ENCODE measurements at regions not wholly inside any gene's neighbourhood (a gene's known extent, or its start where the extent isn't known, plus 50 kb on each side); places are given as distances from the start of the nearest gene placed in this dataset.

DNA sequence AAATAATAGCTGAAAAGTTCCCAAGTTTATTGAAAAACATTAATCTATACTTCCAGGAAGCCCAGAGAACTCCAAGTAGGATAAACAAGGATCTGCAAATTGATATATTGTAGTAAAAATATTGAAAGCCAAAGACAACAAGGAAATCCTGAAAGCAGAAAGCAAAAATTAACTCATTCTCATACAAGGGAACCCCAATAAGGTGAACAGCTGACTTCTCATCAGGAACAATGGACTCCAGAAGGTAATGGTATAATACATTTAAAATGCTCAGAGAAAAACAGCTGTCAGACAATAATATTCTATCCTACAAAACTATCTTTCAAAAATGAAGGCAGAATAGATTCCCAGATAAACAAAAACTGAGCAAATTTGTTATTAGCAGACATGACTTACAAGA, 138.1 kb upstream of the BMP4 start:
- no peak for DNase-seq

DNA sequence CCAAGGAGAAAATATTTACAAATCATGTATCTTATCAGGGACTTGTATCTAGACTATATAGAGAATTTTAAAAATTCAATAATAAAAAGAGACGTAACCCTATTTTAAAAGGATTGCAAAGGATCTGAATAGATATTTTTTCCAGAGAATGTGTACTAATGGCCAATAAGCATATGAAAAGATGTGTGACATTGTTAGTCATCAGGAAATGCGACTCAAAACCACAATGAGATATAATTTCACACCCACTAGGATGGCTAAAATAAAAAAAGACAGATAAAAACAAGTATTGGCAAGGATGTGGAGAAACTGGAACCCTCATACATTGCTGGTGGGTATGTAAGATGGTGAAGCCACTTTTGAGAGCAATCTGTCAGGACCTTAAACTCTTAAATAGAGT, 141.9 kb upstream of the BMP4 start:
- no peak for DNase-seq

GRCh38 chr14:54102051-54102456, 145.4 kb upstream of the BMP4 start:
- no peak for DNase-seq

DNA sequence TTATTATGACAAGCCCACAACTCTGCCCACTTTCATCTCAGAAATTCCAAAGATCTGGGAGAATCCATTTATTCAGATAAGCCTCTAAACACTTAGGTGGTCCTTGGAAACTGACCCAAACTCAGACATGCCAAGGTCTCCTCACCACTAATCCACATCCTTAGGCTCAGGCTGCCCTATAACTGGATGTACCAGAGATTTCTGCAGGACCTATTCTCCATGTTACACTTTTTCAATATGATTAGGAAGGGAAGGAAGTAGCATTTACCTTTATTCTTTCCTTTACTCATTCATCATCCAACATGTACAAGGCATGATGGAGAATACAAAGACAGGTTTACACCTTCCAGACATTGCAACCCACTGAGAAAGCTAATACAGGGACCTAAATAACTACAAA, 145.9 kb upstream of the BMP4 start:
- no peak for DNase-seq

DNA sequence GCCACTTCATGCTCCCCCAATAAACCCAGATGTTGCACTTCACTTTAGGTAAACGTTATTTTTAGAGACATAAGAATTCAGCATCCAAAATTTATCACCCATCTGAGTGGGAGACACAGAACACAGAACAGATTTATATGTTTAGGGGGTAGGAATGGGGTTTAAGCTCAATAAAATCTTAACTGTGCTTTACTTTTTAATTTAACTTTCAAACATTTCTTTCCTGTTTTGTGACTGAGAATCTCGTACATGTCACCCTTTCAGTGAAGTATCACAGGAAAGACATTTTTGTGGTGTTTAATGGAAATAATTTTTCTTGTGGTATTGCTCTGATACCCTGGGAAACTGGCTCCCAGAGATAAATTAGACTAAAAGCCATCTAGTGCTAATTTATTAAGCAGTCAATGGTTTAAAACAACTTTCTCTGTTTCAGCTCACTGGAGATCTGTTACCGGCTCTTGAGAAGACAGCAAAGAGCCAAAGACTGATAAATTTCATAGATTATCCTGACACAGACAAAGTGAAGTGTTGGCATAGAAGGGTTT, 148.0 kb upstream of the BMP4 start:
- DNase-seq, result no peak

DNA sequence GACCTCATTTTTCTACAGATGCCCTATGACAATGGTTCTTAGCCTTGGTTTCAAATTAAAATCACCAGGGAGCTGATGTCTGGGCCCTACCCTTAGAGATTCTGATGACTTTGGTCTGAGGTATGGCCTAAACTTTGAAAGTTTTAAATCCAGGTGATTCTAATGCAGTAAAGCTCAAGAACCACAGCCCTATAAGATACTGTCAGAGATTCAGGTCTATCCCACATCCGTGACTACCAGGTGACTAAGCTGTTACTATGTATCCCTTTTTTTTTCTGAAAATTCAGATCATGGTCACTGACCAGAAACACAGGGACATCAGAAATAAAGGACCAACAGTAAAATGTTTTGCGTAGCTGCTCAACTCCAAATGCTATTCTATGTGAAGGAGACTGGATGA, 148.8 kb upstream of the BMP4 start:
- no peak for DNase-seq

- DNase-seq, result no peak
Measured at GRCh38 chr14:54105898-54106297, 149.3 kb upstream of the BMP4 start.

DNA sequence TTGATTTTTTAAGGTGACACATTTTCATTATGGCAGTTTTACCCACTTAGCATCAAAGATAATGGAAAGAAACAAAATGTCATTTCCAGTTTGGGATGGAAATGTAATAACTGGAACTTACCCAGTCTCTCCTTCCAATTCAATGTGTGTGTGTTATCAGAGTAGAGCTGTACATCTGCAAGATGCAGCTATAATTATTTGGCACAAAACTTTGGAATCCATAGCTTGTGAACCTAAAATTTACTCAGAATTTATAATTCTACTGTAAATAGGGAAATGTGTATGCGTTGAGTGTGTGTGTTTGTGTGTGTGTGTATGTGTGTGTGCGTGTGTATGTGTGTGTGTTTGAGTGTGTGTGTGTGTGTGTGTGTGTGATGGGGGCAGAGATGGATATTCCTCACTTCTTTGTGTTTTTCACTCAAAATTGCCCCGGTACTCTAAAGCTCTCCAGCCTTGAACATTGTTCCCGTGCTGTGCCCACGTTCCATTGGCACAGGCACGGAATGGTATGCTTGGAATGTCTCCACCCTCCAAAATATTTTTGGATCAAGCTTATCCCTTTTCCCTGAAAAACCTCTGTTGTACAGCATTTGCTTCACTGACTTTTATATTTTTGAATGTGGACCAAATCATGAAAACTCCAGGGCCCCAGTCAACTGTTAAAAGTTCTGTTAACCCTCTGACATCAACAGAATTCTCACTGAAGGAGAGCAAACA, 150.2 kb upstream of the BMP4 start:
- DNase-seq, result no peak

DNA sequence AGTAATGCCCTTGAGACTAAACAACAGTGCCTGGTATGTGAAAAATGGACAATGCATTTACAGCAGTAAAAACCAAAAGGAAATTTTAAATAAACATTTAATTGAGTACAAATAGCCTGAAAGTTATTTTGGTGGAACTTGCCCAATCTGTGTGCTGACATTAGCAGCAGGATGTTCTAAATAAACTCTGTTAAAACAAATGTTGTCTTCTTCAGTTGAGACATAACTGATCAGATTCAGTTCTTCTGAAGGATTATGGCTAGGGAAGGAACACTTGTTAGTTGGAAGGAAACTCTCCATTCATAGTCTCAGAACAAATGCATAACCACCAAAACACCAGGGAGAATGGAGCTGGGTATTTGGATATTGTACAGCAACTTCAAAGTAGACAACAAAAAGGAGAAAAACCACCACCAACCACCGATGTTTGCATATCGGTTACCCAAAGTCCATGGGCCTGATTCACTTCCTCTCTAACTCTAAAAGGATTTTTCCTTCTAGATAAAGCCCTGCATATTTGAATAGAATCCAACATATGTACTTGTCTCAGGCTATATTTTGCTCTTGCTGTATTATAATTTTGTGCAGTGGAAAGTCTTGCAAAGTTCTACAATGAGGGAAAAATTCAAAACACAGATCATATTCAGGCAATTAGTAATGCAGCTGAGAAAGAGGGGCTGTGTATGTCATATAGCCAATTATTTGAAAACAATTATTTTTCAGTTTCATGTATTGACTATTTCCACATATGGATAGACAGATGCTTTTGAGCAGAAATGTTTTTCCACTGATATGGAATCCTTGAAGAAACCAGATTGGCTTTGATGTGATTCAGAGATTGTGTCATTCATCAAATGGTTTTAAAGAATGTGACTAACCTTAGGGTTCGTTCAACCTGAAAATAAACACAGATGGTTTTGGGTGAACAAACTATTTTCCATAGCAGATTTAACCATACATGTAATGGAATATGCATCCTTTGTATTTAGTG, 152.2 kb upstream of the BMP4 start:
- DNase-seq, result no peak

DNA sequence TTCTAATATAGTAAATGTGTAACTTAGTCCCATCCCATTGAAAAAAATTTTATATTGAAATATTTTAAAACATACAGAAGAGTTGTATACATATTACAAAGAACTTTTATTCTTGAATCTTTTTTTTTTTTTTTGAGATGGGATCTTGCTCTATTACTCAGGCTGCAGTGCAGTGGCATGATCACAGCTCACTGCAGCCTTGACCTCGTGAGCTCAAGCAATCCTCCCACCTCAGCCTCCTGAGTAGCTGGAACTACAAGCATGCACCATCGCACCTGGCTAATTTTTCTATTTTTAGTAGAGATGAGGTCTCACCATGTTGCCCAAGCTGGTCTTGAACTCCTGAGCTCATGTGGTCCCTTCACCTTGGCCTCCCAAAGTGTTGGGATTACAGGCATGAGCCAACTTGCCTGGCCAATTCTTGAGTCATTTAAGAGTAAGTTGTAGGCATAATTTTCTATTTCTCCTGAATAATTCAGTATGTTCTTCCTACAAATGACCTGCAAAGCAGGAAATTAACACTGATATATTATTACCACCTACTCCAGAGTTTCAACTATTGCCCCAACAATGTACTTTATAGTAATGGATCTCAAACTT, 153.0 kb upstream of the BMP4 start:
- DNase-seq, result no peak

DNA sequence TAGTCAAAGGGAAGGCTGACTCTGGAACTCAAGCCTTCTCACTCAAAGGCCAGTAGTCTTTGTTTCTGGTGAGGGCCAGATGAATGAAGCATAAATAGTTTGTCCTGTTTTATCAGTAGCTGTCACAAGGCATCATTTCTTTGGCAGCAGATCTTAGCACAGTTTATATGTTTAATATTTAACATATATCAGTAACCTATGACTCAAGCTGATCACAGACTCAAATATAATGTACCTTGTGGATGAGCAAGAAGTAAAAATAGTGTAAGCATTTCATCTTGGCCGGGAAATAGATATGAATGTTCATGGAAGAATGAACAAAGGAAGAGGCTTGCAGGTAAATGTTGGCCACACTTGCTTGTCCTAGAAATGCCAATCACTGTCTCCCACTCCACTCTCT, 158.3 kb upstream of the BMP4 start:
- no peak for DNase-seq

DNA sequence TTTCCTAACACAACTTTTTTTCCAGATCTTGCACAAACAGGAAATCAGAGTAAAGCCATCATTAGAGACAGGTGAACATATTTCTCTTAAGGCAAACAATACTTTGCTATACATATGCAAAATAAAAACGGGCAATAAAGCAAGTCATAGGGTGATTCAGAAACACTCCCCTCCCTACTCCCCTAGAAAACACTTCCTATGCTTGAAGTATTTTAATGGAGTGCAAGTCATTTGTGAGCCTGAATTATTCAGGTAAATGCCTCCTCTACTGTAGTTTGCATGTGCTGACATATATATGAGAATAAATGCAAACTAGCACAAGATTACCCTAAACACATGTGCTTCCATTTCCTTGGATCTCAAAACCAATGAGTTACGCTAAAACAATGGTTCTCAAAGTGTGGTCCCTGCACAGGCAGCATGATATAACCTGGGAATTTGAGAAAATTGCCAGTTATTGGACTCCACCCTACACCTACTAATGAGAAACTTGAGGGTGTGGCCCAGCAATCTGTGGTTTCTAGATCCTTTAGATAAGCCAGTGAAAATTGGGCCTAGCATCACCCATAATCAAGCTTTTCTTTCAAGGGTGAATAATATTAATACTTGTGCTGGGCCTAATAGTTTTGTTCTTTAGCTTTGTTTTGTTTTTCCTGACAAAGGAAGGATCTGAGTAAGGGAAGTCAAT, 159.7 kb upstream of the BMP4 start:
- DNase-seq, result no peak

DNA sequence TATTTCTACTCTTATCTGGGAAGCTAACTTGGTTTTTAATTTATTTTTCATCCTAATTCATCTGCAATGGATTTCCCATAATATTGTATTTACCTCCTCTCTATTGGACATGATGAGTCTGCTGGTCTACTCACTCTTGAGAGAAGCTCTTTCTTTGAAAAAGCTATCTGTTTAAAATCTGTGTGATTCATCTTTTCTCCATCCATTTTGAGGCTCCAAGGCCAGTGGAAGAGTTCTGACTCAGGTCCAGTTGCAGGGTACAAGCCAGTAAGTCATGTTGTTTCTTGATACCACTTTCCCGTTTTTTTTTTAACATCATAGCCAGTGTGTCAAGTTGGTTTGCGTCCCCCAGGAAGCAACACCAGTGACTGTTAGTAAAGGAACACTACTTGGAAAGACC, 160.3 kb upstream of the BMP4 start:
- DNase-seq, result no peak

DNA sequence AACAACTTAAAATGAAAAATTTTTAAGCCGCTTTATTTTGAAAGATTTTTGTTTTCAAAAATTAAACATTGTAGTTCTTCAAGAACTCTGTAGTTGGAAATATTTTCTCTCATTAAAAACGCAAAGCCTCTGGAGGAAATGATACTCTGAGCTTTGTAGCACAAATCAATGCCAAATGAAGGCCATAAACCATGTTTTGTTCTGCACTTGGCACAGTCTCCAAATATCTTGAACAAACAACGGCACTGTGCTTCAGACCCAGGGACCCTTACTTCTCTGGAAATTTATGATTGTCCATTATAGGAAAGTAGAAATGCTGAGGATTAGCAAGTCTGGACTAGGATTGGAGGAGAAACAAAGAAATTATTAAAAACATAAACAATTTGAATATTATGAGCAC, 160.8 kb upstream of the BMP4 start:
- DNase-seq, result no peak

DNA sequence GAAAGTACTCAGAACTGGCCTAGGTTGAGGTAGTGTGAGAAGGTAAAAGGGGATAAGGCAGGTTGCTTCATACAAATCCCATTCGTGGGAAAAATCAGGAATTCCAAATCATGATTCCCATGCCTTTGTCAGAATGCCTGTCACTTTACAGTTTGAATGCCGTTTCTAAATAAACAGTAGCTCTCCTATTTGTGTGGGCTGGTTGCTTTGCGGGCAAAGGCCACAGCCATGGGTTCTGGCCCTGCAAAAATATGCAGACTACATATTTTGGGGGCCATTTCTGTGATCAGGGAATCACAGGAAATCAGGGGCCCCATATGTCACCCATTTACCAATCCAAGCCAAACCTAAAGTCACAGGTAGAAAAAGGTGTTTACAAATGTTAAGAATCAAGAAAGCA, 161.3 kb upstream of the BMP4 start:
- no peak for DNase-seq

GRCh38 chr14:54120260-54120659, 163.6 kb upstream of the BMP4 start:
- DNase-seq, result no peak

DNA sequence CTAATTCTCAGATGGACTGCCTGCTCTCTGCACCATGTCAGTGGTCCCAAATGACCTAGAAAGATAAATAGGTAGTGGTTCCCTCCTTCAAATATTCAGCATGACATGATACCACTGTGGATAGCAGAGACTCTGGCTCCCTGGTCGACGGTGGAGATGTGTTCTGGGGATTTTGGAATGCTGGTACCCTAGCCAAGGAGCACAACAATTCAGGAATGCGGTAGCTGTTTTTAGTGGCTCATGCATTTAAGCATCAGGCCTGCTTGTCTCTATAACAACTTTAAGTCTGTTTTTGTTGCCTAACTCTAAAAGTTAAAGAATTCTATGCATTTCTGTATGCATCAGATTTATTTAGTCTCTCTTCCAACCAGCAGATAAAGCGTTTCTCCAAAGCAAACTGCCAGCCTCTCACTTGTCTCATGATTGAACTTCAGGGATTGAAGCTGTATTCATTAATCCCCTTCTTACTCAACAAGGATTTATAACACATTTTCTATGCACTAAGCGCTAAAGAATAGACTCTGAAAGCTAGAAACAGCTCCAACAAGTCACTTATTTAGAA, 164.9 kb upstream of the BMP4 start:
- DNase-seq, result no peak

DNA sequence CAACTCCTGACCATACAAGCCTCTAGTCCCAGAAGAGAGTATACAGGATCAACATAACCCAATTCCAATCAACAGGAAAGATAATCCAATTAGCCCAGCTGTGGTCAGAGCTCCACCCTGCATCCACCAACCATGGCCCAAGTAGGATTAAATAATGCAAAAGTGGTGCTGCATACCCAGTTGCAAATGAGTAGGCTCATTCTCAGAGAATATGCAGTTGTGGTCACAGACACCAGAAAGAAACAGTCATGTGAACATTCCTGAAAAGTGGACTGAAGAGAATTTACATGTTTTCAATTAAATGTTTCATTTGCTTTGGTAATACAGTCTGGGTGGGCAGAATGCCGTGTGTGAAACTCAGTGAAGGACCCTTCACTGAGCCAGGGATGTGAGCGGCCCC, 167.2 kb upstream of the BMP4 start:
- DNase-seq, result no peak

GRCh38 chr14:54125109-54125508, 168.5 kb upstream of the BMP4 start:
- DNase-seq, result no peak

DNA sequence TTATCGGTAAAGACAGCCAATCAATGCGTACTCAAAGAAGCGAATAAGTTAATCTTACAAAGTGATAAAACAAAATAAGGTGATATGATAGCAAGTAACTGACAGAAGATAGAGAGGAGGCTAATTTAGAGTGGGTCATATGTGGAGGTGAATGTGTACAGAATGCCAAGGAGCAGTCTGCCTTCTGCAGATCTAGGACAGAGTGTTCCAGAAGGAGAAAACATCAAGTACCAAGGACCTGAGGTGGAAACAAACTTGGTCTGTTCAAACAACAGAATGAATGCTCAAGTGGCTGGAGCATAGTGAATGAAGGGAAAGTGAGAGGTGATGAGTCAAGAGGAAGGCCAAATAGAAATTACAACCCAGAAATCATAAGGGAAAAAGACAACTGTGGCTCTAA, 170.3 kb upstream of the BMP4 start:
- DNase-seq, result no peak

GRCh38 chr14:54127526-54127925, 170.9 kb upstream of the BMP4 start:
- no peak for DNase-seq

DNA sequence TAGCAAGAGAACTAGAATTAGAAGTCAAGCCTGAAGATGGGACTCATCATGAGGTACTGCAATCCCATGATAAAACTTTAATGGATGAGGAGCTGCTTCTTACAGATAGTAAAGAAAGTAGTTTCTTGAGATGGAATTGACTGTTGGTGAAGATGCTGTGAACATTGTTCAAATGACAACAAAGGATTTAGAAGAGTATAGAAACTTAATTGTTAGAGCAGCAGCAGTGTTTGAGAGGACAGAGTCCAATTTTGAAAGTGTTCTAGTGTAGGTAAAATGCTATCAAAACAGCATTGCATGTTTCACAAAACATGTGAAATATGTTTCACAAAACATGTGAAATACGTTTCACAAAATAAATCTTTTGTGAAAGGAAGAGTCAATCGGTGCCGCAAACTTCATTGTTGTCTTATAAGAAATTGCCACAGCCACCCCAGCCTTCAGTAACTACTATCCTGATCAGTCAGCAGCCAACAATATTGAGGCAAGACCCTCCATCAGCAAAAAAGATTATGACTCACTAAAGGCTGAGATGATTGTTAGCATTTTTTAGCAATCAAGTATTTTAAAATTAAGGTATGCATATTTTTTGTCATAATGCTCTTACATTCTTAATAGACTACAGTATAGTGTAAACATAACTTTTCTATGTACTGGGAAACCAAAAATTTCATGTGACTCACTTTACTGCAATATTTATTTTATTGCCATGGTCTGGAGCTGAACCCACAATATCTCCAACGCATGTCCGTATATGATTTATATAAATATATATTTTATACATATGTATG, 173.4 kb upstream of the BMP4 start:
- DNase-seq, result no peak
